K562 (cell line): ENCODE measurements at regions not wholly inside any gene's neighbourhood (a gene's known extent, or its start where the extent isn't known, plus 50 kb on each side); places are given as distances from the start of the nearest gene placed in this dataset.
A peak's percentile ranks its signal among the peaks of the same experiment; 100 is the strongest.

ENCODE experiments used
- ATAC-seq: fragments of 200-7000 bp; cut with Tn5 transposase; 3 replicates; pipeline ENCODE4 v1.9.1; 2020; ENCODE audit warnings: moderate library complexity
- BruUV-seq: library from RNA; stranded (reverse); fragments of 400-500 nt; replicated peaks from 2 replicates; lab custom pipeline; 2021; lab: Mats Ljungman, UMichigan
- CTCF ChIA-PET: fragments of 300-600 bp; formaldehyde crosslinking; extraction: SDS; loops from one replicate; lab custom pipeline; 2021; ENCODE audit warnings: low intra/inter-chr PET ratio; lab: Yijun Ruan, JAX
- POLR2A ChIA-PET: fragments of 300-600, 350-650 bp; sonication (Branson Sonifier 250); formaldehyde crosslinking; extraction: SDS; loops from one replicate; lab custom pipeline; 2021; ENCODE audit warnings: antibody characterized with exemption, inconsistent platforms; lab: Yijun Ruan, JAX
- DNase-seq, 4 experiments: peaks; one replicate each; pipeline versions ENCODE4 v3.0.0 to v3.0.0-alpha.2; 2011 to 2018; ENCODE audit warnings: low spot score in 3 of 4, mixed read lengths in 3 of 4; ENCODE audit errors: extremely low read depth in 1 of 4
- FAIRE-seq: peaks from 2 replicates; lab custom pipeline; 2011; peaks lifted over from hg19 to GRCh38; lab: Jason Lieb, UNC
- H2AFZ ChIP-seq: 2 replicates; pipeline ENCODE4 v1.6.0; 2011; ENCODE audit warnings: low read depth, low read length, control low read depth, inconsistent platforms
- H3K27ac ChIP-seq: fragments of 200-600 bp; 3 replicates; pipeline ENCODE4 v1.8.0; 2011; ENCODE audit warnings: low read depth, mild to moderate bottlenecking, control low read depth, inconsistent platforms, low read length, moderate library complexity, mixed read lengths; ENCODE audit errors: extremely low read depth
- H3K27me3 ChIP-seq, 2 experiments: fragments of 300-600 bp in 1 of 2; 2 replicates in 1 of 2; 3 replicates in 1 of 2; pipeline versions ENCODE4 v1.6.0 to v1.8.0; 2011; ENCODE audit warnings: inconsistent platforms in 2 of 2, low read length in 2 of 2, mild to moderate bottlenecking in 1 of 2, mixed read lengths in 1 of 2, moderate library complexity in 1 of 2; ENCODE audit not compliant: control insufficient read depth in 2 of 2, insufficient read depth in 2 of 2
- H3K36me3 ChIP-seq: fragments of 300-600 bp; 3 replicates; pipeline ENCODE4 v1.8.0; 2011; ENCODE audit warnings: mild to moderate bottlenecking, low read length, inconsistent platforms; ENCODE audit not compliant: control insufficient read depth, insufficient read depth
- H3K4me1 ChIP-seq, 2 experiments: fragments of 200-600 bp in 1 of 2; replicated peaks in 1 of 2; 2 replicates in 1 of 2; 3 replicates in 1 of 2; pipeline versions ENCODE4 v1.5.1 to v1.8.0; 2011; ENCODE audit warnings: inconsistent platforms in 2 of 2, low read length in 2 of 2, mild to moderate bottlenecking in 1 of 2, mixed read lengths in 1 of 2, moderate library complexity in 1 of 2; ENCODE audit not compliant: control insufficient read depth in 2 of 2, insufficient read depth in 2 of 2
- H3K4me2 ChIP-seq: 2 replicates; pipeline ENCODE4 v1.6.1; 2011; ENCODE audit warnings: low read length, control low read depth, inconsistent platforms, mixed read lengths; ENCODE audit not compliant: insufficient read depth
- H3K4me3 ChIP-seq: fragments of 200-600 bp; sonication (generic), shearing (Covaris generic); 2 replicates; pipeline ENCODE4 v1.5.1; 2016; ENCODE audit warnings: control low read depth, inconsistent platforms
- H3K79me2 ChIP-seq: fragments of 200-600 bp; 3 replicates; pipeline ENCODE4 v1.8.0; 2011; ENCODE audit warnings: low read length, inconsistent platforms; ENCODE audit not compliant: control insufficient read depth, insufficient read depth
- H3K9ac ChIP-seq, 2 experiments: 2 replicates each; pipeline versions ENCODE4 v1.6.0 to v1.6.1; 2011; ENCODE audit warnings: low read depth in 2 of 2, low read length in 2 of 2, control low read depth in 1 of 2, inconsistent platforms in 1 of 2, mild to moderate bottlenecking in 1 of 2, mixed read lengths in 1 of 2; ENCODE audit not compliant: insufficient read depth in 1 of 2
- H3K9me1 ChIP-seq: one replicate; pipeline ENCODE4 v1.6.0; 2011; ENCODE audit warnings: inconsistent platforms, mild to moderate bottlenecking, low read length, moderate library complexity; ENCODE audit not compliant: control insufficient read depth, insufficient read depth
- H3K9me3 ChIP-seq: replicated peaks from 2 replicates; pipeline ENCODE4 v1.5.1; 2011; ENCODE audit warnings: low read depth, low read length, inconsistent platforms; ENCODE audit not compliant: control insufficient read depth, insufficient read depth
- H4K20me1 ChIP-seq: replicated peaks from 2 replicates; pipeline ENCODE4 v1.6.1; 2011; ENCODE audit warnings: low read length, inconsistent platforms, mixed read lengths; ENCODE audit not compliant: control insufficient read depth, insufficient read depth
- AFF1 ChIP-seq, 2 experiments: fragments of 450-650 bp; IDR thresholded peaks; 2 replicates each; pipeline ENCODE4 v1.6.1; 2018; ENCODE audit warnings: mild to moderate bottlenecking in 2 of 2, low read depth in 1 of 2; ENCODE audit not compliant: partially characterized antibody in 2 of 2
- CREB3L1 ChIP-seq: fragments of 450-650 bp; IDR thresholded peaks from 2 replicates; pipeline ENCODE4 v1.6.1; 2014; ENCODE audit warnings: low read depth, mild to moderate bottlenecking, moderate library complexity, borderline replicate concordance
- CREM ChIP-seq: IDR thresholded peaks from 2 replicates; pipeline ENCODE4 v1.6.1; 2014; ENCODE audit warnings: antibody characterized with exemption, low read depth
- EHMT2 ChIP-seq: fragments of 450-650 bp; IDR thresholded peaks from 2 replicates; pipeline ENCODE4 v1.6.1; 2018; ENCODE audit warnings: antibody characterized with exemption
- MAFG ChIP-seq: fragments of 450-650 bp; conservative IDR thresholded peaks from 2 replicates; pipeline ENCODE4 v1.6.1; 2016; ENCODE audit warnings: missing genetic modification characterization, missing compliant biosample characterization
- MAFK ChIP-seq: IDR thresholded peaks from 2 replicates; pipeline ENCODE4 v1.6.1; 2011; ENCODE audit warnings: low read length, improper control_type of control experiment
- MAZ ChIP-seq, 2 experiments: fragments of 450-650 bp in 1 of 2; sonication (generic) in 1 of 2; formaldehyde crosslinking; IDR thresholded peaks in 1 of 2; conservative IDR thresholded peaks in 1 of 2; 2 replicates each; pipeline versions ENCODE4 v1.4.0 to v1.5.0; 2020; ENCODE audit warnings: mild to moderate bottlenecking in 1 of 2, missing genetic modification reagents in 1 of 2
- MIER1 ChIP-seq: fragments of 450-650 bp; IDR thresholded peaks from 2 replicates; pipeline ENCODE4 v1.6.1; 2016; ENCODE audit warnings: antibody characterized with exemption, mild to moderate bottlenecking, low read depth
- NCOA6 ChIP-seq: fragments of 450-650 bp; IDR thresholded peaks from 2 replicates; pipeline ENCODE4 v1.6.1; 2017; ENCODE audit warnings: mild to moderate bottlenecking
- NFRKB ChIP-seq: fragments of 450-650 bp; IDR thresholded peaks from 2 replicates; pipeline ENCODE4 v1.6.1; 2016; ENCODE audit warnings: low read depth
- PRMT5 ChIP-seq: sonication (generic); formaldehyde crosslinking; IDR thresholded peaks from 2 replicates; pipeline ENCODE4 v1.5.0; 2020; ENCODE audit warnings: missing genetic modification reagents
- VEZF1 ChIP-seq: fragments of 200-800 bp; sonication (Bioruptor generic); IDR thresholded peaks from 2 replicates; pipeline ENCODE4 v1.6.1; 2017; ENCODE audit warnings: missing genetic modification characterization, missing compliant biosample characterization
- ZNF316 ChIP-seq: fragments of 450-650 bp; IDR thresholded peaks from 2 replicates; pipeline ENCODE4 v1.6.1; 2016
- ZNF511 ChIP-seq: sonication (generic); formaldehyde crosslinking; IDR thresholded peaks from 2 replicates; pipeline ENCODE4 v1.8.0; 2022; ENCODE audit warnings: mild to moderate bottlenecking, missing genetic modification reagents
- WGBS: fragments of 100-300 bp; shearing (Covaris generic); methylation state at CpG from one replicate; pipeline ENCODE4 v1.1.6; 2016; ENCODE audit warnings: low coverage, mixed read lengths; ENCODE audit not compliant: insufficient coverage; ENCODE audit errors: missing lambda C conversion rate; 5-methylcytosine and 5-hydroxymethylcytosine counted together
- in situ Hi-C: fragments of 300-500 bp; cut with MboI; formaldehyde crosslinking; loops from 4 replicates; pipeline ENCODE4 v1.15.0; 2018; ENCODE audit warnings: inconsistent platforms, mixed read lengths
- intact Hi-C: fragments of 100-400 bp; cut with micrococcal nuclease; formaldehyde crosslinking; loops from 2 replicates; pipeline ENCODE4 v1.14.2; 2022

GRCh38 chr11:119518746-119519730, 96.1 kb upstream of the THY1 start:
- in situ Hi-C loops (no loop called here), intact Hi-C loops (no loop called here)
- peak; percentile 87 for FAIRE-seq
- Histone ChIP-seq H3K4me2 (no peak overlapping the region), H3K36me3 (no peaks in the 10 kb centered on the region), H3K4me3 (no peak overlapping the region), H3K27me3 (peaks cover 22 to 53% of the 10 kb centered on the region in 2 experiments; a peak in 4 of 5 replicates), H3K27ac (no peak overlapping the region), H3K79me2 (no peaks in the 10 kb centered on the region), H3K9me3 (no peaks in the 10 kb centered on the region), H3K9ac (no peak overlapping the region), H4K20me1 (peaks cover 4% of the 10 kb centered on the region; the same call in 1 of the 2 replicates), H2AFZ (no peak overlapping the region), H3K4me1 (no peaks in the 10 kb centered on the region), H3K9me1 (no peaks in the 10 kb centered on the region)
- DNase-seq = peak; percentile 59 to 72 (median 64)
- WGBS = 0% methylated on average over 12 of the region's 12 CpGs
- POLR2A ChIA-PET = interaction anchor here (0.7 to 1.2 kb wide), 4 partner anchors 8 to 367 kb away, joined by 3 to 4 read pairs (median 3); no protein-coding TSS in a partner anchor
- CTCF ChIA-PET = no interaction called here
- no TSS peak for BruUV-seq
- peak; percentile 78 for ATAC-seq
- peak; percentile 27; the same call in 1 of the 2 replicates for TF ChIP-seq CREM
- peak; percentile 75 for TF ChIP-seq ZNF316
- no peak for TF ChIP-seq NFRKB
- TF ChIP-seq MAFG (tag) = peak; percentile 65
- TF ChIP-seq MAZ (CRISPR knock-in tag; conservative IDR thresholded peaks at IDR 0.05 in 1 of 2, IDR thresholded peaks at IDR 0.05 in 1 of 2) = peak in 1 of 2 experiments; percentile 37; a peak in 1 of 4 replicates
- no peak for TF ChIP-seq CREB3L1
- peak; percentile 98 for TF ChIP-seq EHMT2
- TF ChIP-seq PRMT5 = peak; percentile 89
- peak; percentile 91 for TF ChIP-seq MIER1
- TF ChIP-seq AFF1 (IDR thresholded peaks at IDR 0.05; ENCODE audit: low read depth in 1 of 2, partially characterized antibody in 2 of 2) = peak in 1 of 2 experiments; percentile 64
- peak; percentile 48 for TF ChIP-seq MAFK
- TF ChIP-seq NCOA6 = no peak
- peak; percentile 53 for TF ChIP-seq VEZF1
- TF ChIP-seq ZNF511 (CRISPR knock-in tag) = peak; percentile 50; the same call in 1 of the 2 replicates
